Right lobe of liver (tissue), 6 donors: ENCODE measurements at regions not wholly inside any gene's neighbourhood (a gene's known extent, or its start where the extent isn't known, plus 50 kb on each side); places are given as distances from the start of the nearest gene placed in this dataset.

Experiments used
- ATAC-seq, 4 donors: fragments of 200-7000 bp; cut with Tn5 transposase; one replicate each; pipeline ENCODE4 v1.9.1; 2020; ENCODE audit warnings: mild to moderate bottlenecking in 4 of 4, moderate library complexity in 4 of 4
- DNase-seq, 3 donors: peaks; one replicate each; pipeline ENCODE4 v3.0.0-alpha.2; 2020
- H3K27ac ChIP-seq, 3 donors: fragments of 200-600 bp; one replicate each; pipeline ENCODE4 v1.8.0; 2022
- H3K27me3 ChIP-seq, 2 donors: fragments of 200-600 bp; one replicate each; pipeline ENCODE4 v1.8.0; 2022
- H3K36me3 ChIP-seq, 4 donors: fragments of 200-600 bp; sonication (generic) in 1 of 4; one replicate each; pipeline versions ENCODE4 v1.5.1 to v1.8.0; 2017 to 2022; ENCODE audit warnings: control low read depth in 1 of 4
- H3K4me1 ChIP-seq, 4 donors: fragments of 200-600 bp; sonication (generic) in 1 of 4; one replicate each; pipeline versions ENCODE4 v1.5.1 to v1.8.0; 2017 to 2022; ENCODE audit warnings: control low read depth in 1 of 4
- H3K4me3 ChIP-seq, 3 donors: fragments of 200-600 bp; one replicate each; pipeline ENCODE4 v1.8.0; 2022
- H3K9me3 ChIP-seq, 4 donors: fragments of 200-600 bp; sonication (generic) in 1 of 4; one replicate each; pipeline versions ENCODE4 v1.5.1 to v1.8.0; 2017 to 2022; ENCODE audit warnings: control low read depth in 1 of 4
- POLR2A ChIP-seq: fragments of 450-650 bp; IDR thresholded peaks from one replicate; pipeline ENCODE4 v1.6.1; 2017; ENCODE audit warnings: antibody characterized with exemption, mild to moderate bottlenecking
- WGBS: methylation state at CpG from one replicate; pipeline ENCODE4 v1.1.6; 2018; ENCODE audit warnings: low coverage, low lambda C conversion rate; ENCODE audit not compliant: insufficient coverage; ENCODE audit errors: missing lambda C conversion rate; 5-methylcytosine and 5-hydroxymethylcytosine counted together
- intact Hi-C, 2 donors: fragments of 100-400 bp; cut with DNase I; formaldehyde crosslinking; loops; one replicate each; pipeline versions ENCODE4 v1.11.2 to v1.14.1; 2022
- TF ChIP-seq, protein P1 (sequence below), 4 donors: fragments of 200-600 bp in 3 of 4; fragments of 450-650 bp in 1 of 4; IDR thresholded peaks; one replicate each; pipeline versions ENCODE4 v1.5.1 to v1.8.0; 2016 to 2022; ENCODE audit warnings: antibody characterized with exemption in 4 of 4, mild to moderate bottlenecking in 2 of 4
- donor health status: DM: no; HTN: yes; CAD: no.
- donor health status: DM: no; HTN: no; CAD: no.
- donor health status: DM: no; HTN: no; CAD: no.
- donor health status: DM: no; HTN: yes; CAD: no.
- donor health status: DM: no; HTN: yes; CAD: no.

DNA sequence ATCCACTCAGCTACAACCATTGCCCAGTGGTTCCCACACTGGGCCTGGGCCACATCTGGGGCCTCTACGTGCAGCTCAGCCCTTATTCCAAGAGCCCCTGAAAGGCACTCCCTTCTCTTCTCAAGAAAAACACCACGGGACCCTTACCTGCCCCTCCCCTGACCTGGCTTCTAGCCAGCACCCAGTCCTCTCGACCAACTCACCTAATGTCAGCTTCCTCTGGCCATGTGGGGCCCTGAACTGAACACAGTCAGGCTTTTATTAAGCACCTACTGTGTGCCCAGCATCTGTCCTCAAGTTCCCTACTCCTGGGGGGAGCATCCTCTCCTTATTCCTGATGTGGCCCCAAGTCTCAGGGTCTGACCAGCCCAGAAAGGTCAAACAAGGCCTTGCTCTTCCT lies 208.4 kb downstream of the MATN1 start:
- DNase-seq: no peak
- H3K4me3 ChIP-seq: no peak overlapping the region
- no peaks in the 10 kb centered on the region for H3K4me1 ChIP-seq
- H3K27ac ChIP-seq: no peak overlapping the region
- WGBS: 91% methylated on average over 1 of the region's 3 CpGs
- H3K9me3 ChIP-seq: no peaks in the 10 kb centered on the region
- no peak for ATAC-seq
- intact Hi-C loops: no loop called here
- no peaks in the 10 kb centered on the region for H3K36me3 ChIP-seq
- TF ChIP-seq POLR2A: no peak
- TF ChIP-seq, protein P1, sequence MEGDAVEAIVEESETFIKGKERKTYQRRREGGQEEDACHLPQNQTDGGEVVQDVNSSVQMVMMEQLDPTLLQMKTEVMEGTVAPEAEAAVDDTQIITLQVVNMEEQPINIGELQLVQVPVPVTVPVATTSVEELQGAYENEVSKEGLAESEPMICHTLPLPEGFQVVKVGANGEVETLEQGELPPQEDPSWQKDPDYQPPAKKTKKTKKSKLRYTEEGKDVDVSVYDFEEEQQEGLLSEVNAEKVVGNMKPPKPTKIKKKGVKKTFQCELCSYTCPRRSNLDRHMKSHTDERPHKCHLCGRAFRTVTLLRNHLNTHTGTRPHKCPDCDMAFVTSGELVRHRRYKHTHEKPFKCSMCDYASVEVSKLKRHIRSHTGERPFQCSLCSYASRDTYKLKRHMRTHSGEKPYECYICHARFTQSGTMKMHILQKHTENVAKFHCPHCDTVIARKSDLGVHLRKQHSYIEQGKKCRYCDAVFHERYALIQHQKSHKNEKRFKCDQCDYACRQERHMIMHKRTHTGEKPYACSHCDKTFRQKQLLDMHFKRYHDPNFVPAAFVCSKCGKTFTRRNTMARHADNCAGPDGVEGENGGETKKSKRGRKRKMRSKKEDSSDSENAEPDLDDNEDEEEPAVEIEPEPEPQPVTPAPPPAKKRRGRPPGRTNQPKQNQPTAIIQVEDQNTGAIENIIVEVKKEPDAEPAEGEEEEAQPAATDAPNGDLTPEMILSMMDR (IDR thresholded peaks at IDR 0.05): no peak
- H3K27me3 ChIP-seq: no peaks in the 10 kb centered on the region

DNA sequence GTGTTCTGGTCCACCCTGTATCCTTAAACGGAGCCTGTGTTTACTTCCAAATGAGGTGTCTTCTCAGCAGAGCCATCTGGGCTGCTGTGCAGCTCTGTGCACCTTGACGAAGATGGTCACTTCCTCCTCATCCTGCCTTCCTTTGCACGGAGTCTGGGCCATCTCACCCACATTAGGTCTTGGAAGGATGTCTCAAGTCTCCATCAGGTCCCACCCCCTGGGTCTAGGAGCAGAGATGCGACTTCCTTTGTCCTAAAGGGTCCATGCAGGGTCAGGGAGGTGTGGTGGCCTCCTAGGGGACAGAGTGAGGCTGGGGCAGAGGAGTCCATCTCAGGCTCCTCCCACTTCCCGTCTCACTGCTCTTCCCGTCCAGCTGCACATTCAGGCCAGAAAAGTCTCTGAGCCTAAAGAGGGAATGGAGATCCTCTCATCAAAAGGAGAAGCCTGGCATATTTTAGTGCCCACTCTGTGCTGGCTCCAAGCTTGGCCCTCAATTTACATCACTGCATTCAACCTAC lies 209.2 kb downstream of the MATN1 start:
- Histone ChIP-seq H3K9me3 (no peaks in the 10 kb centered on the region), H3K27me3 (no peaks in the 10 kb centered on the region), H3K4me1 (no peaks in the 10 kb centered on the region), H3K4me3 (no peak overlapping the region), H3K36me3 (no peaks in the 10 kb centered on the region), H3K27ac (no peak overlapping the region)
- 42% methylated on average over 4 of the region's 6 CpGs for WGBS
- DNase-seq (peak in 1 of 3 donors; percentile 29), ATAC-seq (no peak)
- intact Hi-C loops: no loop called here
- TF ChIP-seq, protein P1 (IDR thresholded peaks at IDR 0.05): no peak
- TF ChIP-seq POLR2A: no peak

DNA sequence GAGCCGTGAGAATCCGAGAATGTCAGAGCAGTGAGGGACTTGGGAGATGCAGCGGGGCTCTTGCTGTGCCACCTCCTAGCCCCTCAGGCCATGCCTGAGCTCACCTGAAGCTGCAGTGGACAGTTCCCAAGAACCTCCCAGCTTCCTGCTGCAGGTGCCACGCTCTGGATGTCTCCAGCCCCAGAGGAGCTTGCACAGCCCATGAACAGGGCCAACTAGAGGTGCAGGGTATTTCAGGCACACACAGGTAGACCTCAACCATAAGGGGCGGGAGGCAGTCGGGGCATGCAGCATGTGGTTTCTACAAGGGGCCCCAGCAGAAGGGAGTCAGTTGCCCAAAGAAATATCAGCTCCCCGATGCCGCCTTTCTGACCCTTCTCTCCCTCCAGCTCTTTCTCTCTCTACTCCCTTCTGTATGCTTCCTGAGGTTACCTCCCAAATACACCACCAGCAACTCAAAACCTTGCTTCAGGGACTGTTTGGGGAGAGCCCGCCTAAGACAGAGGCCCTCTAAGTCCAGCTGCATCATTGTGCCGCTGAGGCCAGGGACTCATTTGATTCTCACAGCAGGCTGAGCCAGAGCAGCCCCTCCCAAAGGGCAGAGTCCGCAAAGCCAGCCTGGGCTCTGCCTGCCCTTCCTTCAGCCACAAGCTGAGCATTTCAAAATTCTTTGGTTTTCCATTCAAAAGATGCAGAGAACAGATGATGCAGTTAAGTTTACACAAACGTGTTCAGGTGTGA lies 209.8 kb downstream of the MATN1 start:
- no peak for TF ChIP-seq POLR2A
- TF ChIP-seq, protein P1 (IDR thresholded peaks at IDR 0.05): no peak
- no peaks in the 10 kb centered on the region for H3K9me3 ChIP-seq
- WGBS: 45% methylated on average over 5 of the region's 12 CpGs
- no peak overlapping the region for H3K4me3 ChIP-seq
- ATAC-seq (peak; percentile 30 to 69 (median 57)), DNase-seq (no peak)
- intact Hi-C loops: no loop called here
- H3K27me3 ChIP-seq: no peaks in the 10 kb centered on the region
- H3K4me1 ChIP-seq: no peaks in the 10 kb centered on the region
- no peaks in the 10 kb centered on the region for H3K36me3 ChIP-seq
- no peak overlapping the region for H3K27ac ChIP-seq

DNA sequence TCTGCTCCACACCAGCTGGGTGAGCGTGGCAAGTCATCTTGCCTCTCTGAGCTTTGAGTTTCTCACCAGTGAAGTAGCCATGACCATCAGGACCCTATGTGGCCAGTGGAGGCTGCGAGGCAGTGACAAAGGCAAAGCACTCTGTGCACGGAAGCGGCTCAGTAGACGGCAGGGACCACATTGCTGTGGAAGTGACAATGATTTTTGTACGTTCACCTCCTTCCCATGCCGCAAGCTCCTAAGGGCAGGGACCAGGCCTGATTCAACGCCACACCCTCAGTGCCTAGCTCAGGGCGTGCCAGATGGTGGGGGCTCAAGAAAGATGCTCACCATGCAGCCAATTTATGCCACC lies 210.5 kb downstream of the MATN1 start:
- no peak for ATAC-seq
- intact Hi-C loops: no loop called here
- DNase-seq: no peak
- H3K27me3 ChIP-seq: no peaks in the 10 kb centered on the region
- no peak overlapping the region for H3K27ac ChIP-seq
- no peaks in the 10 kb centered on the region for H3K4me1 ChIP-seq
- TF ChIP-seq, protein P1 (IDR thresholded peaks at IDR 0.05): no peak
- no peak for TF ChIP-seq POLR2A
- no peaks in the 10 kb centered on the region for H3K36me3 ChIP-seq
- no peak overlapping the region for H3K4me3 ChIP-seq
- no peaks in the 10 kb centered on the region for H3K9me3 ChIP-seq
- no CpG with 5 or more reads among the region's 9 CpGs for WGBS
